ENCODE measurements at regions not wholly inside any gene's neighbourhood (a gene's known extent, or its start where the extent isn't known, plus 50 kb on each side); places are given as distances from the start of the nearest gene placed in this dataset.
A peak's percentile ranks its signal among the peaks of the same experiment; 100 is the strongest.

DNA sequence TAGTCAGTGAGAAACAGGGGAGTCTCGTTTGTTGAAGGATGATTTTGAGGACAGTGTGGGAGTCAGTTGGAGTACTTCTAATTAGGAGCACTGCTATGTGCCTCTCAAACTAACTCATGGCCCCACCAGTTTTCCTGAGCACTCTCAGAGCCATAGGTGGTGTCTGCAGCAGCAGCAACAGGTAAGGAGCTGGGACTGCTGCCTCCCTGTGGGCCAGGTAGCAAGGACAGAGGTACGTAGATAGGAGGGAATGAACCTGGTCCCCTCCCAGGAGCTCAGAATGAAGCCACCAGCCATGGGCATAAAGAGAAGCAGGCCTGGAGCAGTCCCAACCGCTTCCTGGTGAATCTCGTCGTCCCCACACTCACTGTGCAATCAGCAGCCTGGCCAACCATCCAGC lies 183.4 kb downstream of the BUD13 start:
- Mint-ChIP-seq H3K27ac (ENCODE audit: unreplicated experiment) (no peak overlapping the region), H3K36me3 (ENCODE audit: unreplicated experiment) (no peaks in the 10 kb centered on the region), H3K27me3 (ENCODE audit: unreplicated experiment) (peaks cover 11% of the 10 kb centered on the region), H3K9me3 (ENCODE audit: unreplicated experiment) (peaks cover 5% of the 10 kb centered on the region), H3K4me3 (ENCODE audit: unreplicated experiment) (no peak overlapping the region), H3K4me1 (ENCODE audit: low read depth, unreplicated experiment) (peaks cover 2% of the 10 kb centered on the region)
- TF ChIP-seq, protein P1, sequence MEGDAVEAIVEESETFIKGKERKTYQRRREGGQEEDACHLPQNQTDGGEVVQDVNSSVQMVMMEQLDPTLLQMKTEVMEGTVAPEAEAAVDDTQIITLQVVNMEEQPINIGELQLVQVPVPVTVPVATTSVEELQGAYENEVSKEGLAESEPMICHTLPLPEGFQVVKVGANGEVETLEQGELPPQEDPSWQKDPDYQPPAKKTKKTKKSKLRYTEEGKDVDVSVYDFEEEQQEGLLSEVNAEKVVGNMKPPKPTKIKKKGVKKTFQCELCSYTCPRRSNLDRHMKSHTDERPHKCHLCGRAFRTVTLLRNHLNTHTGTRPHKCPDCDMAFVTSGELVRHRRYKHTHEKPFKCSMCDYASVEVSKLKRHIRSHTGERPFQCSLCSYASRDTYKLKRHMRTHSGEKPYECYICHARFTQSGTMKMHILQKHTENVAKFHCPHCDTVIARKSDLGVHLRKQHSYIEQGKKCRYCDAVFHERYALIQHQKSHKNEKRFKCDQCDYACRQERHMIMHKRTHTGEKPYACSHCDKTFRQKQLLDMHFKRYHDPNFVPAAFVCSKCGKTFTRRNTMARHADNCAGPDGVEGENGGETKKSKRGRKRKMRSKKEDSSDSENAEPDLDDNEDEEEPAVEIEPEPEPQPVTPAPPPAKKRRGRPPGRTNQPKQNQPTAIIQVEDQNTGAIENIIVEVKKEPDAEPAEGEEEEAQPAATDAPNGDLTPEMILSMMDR (IDR thresholded peaks at IDR 0.05; ENCODE audit: partially characterized antibody, unreplicated experiment), result no peak
- DNase-seq, result no peak

- no peak for DNase-seq
- peaks cover 5% of the 10 kb centered on the region for H3K4me1 Mint-ChIP-seq (ENCODE audit: low read depth, unreplicated experiment)
- TF ChIP-seq, protein P1 (IDR thresholded peaks at IDR 0.05; ENCODE audit: partially characterized antibody, unreplicated experiment), result no peak
- H3K36me3 Mint-ChIP-seq (ENCODE audit: unreplicated experiment), result no peaks in the 10 kb centered on the region
- no peak overlapping the region for H3K27ac Mint-ChIP-seq (ENCODE audit: unreplicated experiment)
- peaks cover 11% of the 10 kb centered on the region for H3K9me3 Mint-ChIP-seq (ENCODE audit: unreplicated experiment)
- H3K27me3 Mint-ChIP-seq (ENCODE audit: unreplicated experiment), result peaks cover 17% of the 10 kb centered on the region
- H3K4me3 Mint-ChIP-seq (ENCODE audit: unreplicated experiment), result no peak overlapping the region
Observed at GRCh38 chr11:116586392-116586791, 186.4 kb downstream of the BUD13 start.

- peaks cover 14% of the 10 kb centered on the region for H3K27me3 Mint-ChIP-seq (ENCODE audit: unreplicated experiment)
- peaks cover 7% of the 10 kb centered on the region for H3K9me3 Mint-ChIP-seq (ENCODE audit: unreplicated experiment)
- H3K4me3 Mint-ChIP-seq (ENCODE audit: unreplicated experiment), result no peak overlapping the region
- TF ChIP-seq, protein P1 (IDR thresholded peaks at IDR 0.05; ENCODE audit: partially characterized antibody, unreplicated experiment), result no peak
- no peak overlapping the region for H3K27ac Mint-ChIP-seq (ENCODE audit: unreplicated experiment)
- peaks cover 8% of the 10 kb centered on the region for H3K4me1 Mint-ChIP-seq (ENCODE audit: low read depth, unreplicated experiment)
- no peaks in the 10 kb centered on the region for H3K36me3 Mint-ChIP-seq (ENCODE audit: unreplicated experiment)
- no peak for DNase-seq
Observed at GRCh38 chr11:116582571-116582970, 190.2 kb downstream of the BUD13 start.

- Mint-ChIP-seq H3K4me1 (ENCODE audit: low read depth, unreplicated experiment) (peaks cover 8% of the 10 kb centered on the region), H3K27me3 (ENCODE audit: unreplicated experiment) (peaks cover 16% of the 10 kb centered on the region), H3K27ac (ENCODE audit: unreplicated experiment) (no peak overlapping the region), H3K9me3 (ENCODE audit: unreplicated experiment) (peaks cover 7% of the 10 kb centered on the region), H3K36me3 (ENCODE audit: unreplicated experiment) (no peaks in the 10 kb centered on the region), H3K4me3 (ENCODE audit: unreplicated experiment) (no peak overlapping the region)
- TF ChIP-seq, protein P1 (IDR thresholded peaks at IDR 0.05; ENCODE audit: partially characterized antibody, unreplicated experiment), result no peak
- no peak for DNase-seq
Observed at GRCh38 chr11:116581349-116581748, 191.4 kb downstream of the BUD13 start.

DNA sequence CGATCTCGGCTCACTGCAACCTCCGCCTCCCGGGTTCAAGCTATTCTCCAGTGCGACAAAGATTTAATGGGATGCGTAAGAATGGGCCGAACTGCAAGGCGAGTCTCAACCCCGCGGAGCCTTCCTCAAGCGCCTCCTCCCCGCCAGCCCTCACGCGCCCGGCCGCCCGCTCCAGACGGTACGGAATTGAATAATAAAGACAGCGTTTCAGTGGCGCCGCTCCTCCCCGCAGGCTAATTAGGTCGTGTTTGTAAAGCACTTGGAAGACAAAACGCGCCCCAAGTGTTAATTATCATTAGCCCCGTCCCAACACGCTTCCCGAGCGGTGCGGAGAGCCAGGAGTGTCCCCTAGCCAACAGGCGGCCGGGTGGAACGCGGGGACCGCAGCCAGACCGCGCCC lies 192.0 kb downstream of the BUD13 start:
- H3K4me1 Mint-ChIP-seq (ENCODE audit: low read depth, unreplicated experiment), result peaks cover 8% of the 10 kb centered on the region
- no peaks in the 10 kb centered on the region for H3K36me3 Mint-ChIP-seq (ENCODE audit: unreplicated experiment)
- TF ChIP-seq, protein P1 (IDR thresholded peaks at IDR 0.05; ENCODE audit: partially characterized antibody, unreplicated experiment), result no peak
- H3K27me3 Mint-ChIP-seq (ENCODE audit: unreplicated experiment), result peaks cover 16% of the 10 kb centered on the region
- H3K4me3 Mint-ChIP-seq (ENCODE audit: unreplicated experiment), result peak overlapping the region; percentile 63
- H3K27ac Mint-ChIP-seq (ENCODE audit: unreplicated experiment), result no peak overlapping the region
- DNase-seq, result peak; percentile 68
- H3K9me3 Mint-ChIP-seq (ENCODE audit: unreplicated experiment), result peaks cover 7% of the 10 kb centered on the region
